ENCODE measurements at regions not wholly inside any gene's neighbourhood (a gene's known extent, or its start where the extent isn't known, plus 50 kb on each side); places are given as distances from the start of the nearest gene placed in this dataset.

DNA sequence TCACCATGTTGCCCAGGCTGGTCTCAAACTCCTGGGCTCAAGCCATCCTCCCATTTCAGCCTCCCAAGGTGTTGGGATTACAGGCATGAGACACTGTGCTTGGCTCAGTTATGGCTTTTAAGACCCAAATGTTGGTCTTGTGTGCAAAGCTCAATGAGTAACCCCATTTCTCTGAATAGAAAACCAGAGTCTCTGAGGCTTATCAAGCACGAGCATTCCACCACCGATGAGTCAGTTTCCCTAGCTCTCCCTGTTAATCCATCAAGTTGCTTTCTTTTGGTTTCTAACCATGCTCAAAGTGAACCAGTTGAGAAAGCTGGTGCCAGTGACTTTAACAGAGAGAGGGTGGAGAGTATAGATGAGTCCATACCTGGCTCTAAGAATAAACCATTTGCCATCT is 350.9 kb upstream of the ADGRL2 start:
- DNase-seq = no peak
- WGBS, 2 donors = 94 to 95% methylated on average over 2 of the region's 2 CpGs

GRCh38 chr1:81446000-81446669 is 354.6 kb upstream of the ADGRL2 start:
- Histone ChIP-seq H3K27ac (no peak overlapping the region), H3K4me3 (no peak overlapping the region), H3K9me3 (no peaks in the 10 kb centered on the region), H3K27me3 (no peaks in the 10 kb centered on the region), H3K36me3 (ENCODE audit: low read depth, missing control alignments) (no peaks in the 10 kb centered on the region), H3K4me1 (no peaks in the 10 kb centered on the region)
- no peak for TF ChIP-seq CTCF (IDR thresholded peaks at IDR 0.05)
- no peak for TF ChIP-seq POLR2A (IDR thresholded peaks at IDR 0.05)
- no peak for DNase-seq
- intact Hi-C loops (cut with DNase I; ENCODE audit: low total_unique reads) = no loop called here
- WGBS, 2 donors = 93 to 96% methylated on average over 9 of the region's 9 CpGs

More for the DNA sequence above, 350.9 kb upstream of the ADGRL2 start:
- intact Hi-C loops (cut with DNase I; ENCODE audit: low total_unique reads) = no loop called here
- Histone ChIP-seq H3K4me1 (no peaks in the 10 kb centered on the region), H3K4me3 (no peak overlapping the region), H3K27ac (no peak overlapping the region), H3K27me3 (no peaks in the 10 kb centered on the region), H3K36me3 (ENCODE audit: low read depth, missing control alignments) (no peaks in the 10 kb centered on the region), H3K9me3 (no peaks in the 10 kb centered on the region)
- no peak for TF ChIP-seq CTCF (IDR thresholded peaks at IDR 0.05)
- no peak for TF ChIP-seq POLR2A (IDR thresholded peaks at IDR 0.05)

- no peak for DNase-seq
- H3K36me3 ChIP-seq (ENCODE audit: low read depth, missing control alignments) = no peaks in the 10 kb centered on the region
- no peak overlapping the region for H3K4me3 ChIP-seq
- no peaks in the 10 kb centered on the region for H3K4me1 ChIP-seq
- TF ChIP-seq POLR2A (IDR thresholded peaks at IDR 0.05) = no peak
- TF ChIP-seq CTCF (IDR thresholded peaks at IDR 0.05) = no peak
- 95% methylated on average over 1 of the region's 1 CpG for WGBS, 2 donors
- no peak overlapping the region for H3K27ac ChIP-seq
- no peaks in the 10 kb centered on the region for H3K27me3 ChIP-seq
- no peaks in the 10 kb centered on the region for H3K9me3 ChIP-seq
- intact Hi-C loops (cut with DNase I; ENCODE audit: low total_unique reads) = no loop called here
Measured at GRCh38 chr1:81443288-81443687, 357.4 kb upstream of the ADGRL2 start.

GRCh38 chr1:81439046-81439823 is 361.5 kb upstream of the ADGRL2 start:
- Histone ChIP-seq H3K9me3 (no peaks in the 10 kb centered on the region), H3K27me3 (no peaks in the 10 kb centered on the region), H3K27ac (no peak overlapping the region), H3K4me1 (no peaks in the 10 kb centered on the region), H3K4me3 (no peak overlapping the region), H3K36me3 (ENCODE audit: low read depth, missing control alignments) (no peaks in the 10 kb centered on the region)
- TF ChIP-seq CTCF (IDR thresholded peaks at IDR 0.05) = no peak
- DNase-seq = no peak
- intact Hi-C loops (cut with DNase I; ENCODE audit: low total_unique reads) = no loop called here
- whole genome bisulfite sequencing, 2 donors = 93 to 96% methylated on average over 8 to 12 of the region's 12 CpGs
